Upper lobe of right lung (tissue), 1 donor: ENCODE measurements at regions not wholly inside any gene's neighbourhood (a gene's known extent, or its start where the extent isn't known, plus 50 kb on each side); places are given as distances from the start of the nearest gene placed in this dataset.

Source experiments
- ATAC-seq: fragments of 200-7000 bp; cut with Tn5 transposase; one replicate; pipeline ENCODE4 v1.9.1; 2020; ENCODE audit warnings: mild to moderate bottlenecking, moderate library complexity
- DNase-seq: peaks from one replicate; pipeline ENCODE4 v3.0.0-alpha.2; 2020
- H3K27ac ChIP-seq: fragments of 200-600 bp; one replicate; pipeline ENCODE4 v1.8.0; 2022
- H3K27me3 ChIP-seq: fragments of 200-600 bp; one replicate; pipeline ENCODE4 v1.8.0; 2022; ENCODE audit warnings: mild to moderate bottlenecking
- H3K36me3 ChIP-seq: fragments of 200-600 bp; one replicate; pipeline ENCODE4 v1.8.0; 2022
- H3K4me1 ChIP-seq: fragments of 200-600 bp; one replicate; pipeline ENCODE4 v1.8.0; 2022
- H3K4me3 ChIP-seq: fragments of 200-600 bp; one replicate; pipeline ENCODE4 v1.8.0; 2022; ENCODE audit warnings: mild to moderate bottlenecking
- H3K9me3 ChIP-seq: fragments of 200-600 bp; one replicate; pipeline ENCODE4 v1.8.0; 2022
- CTCF ChIP-seq: fragments of 200-600 bp; IDR thresholded peaks from one replicate; pipeline ENCODE4 v1.8.0; 2022; ENCODE audit warnings: antibody characterized with exemption
- intact Hi-C: fragments of 100-400 bp; cut with DNase I; formaldehyde crosslinking; loops from one replicate; pipeline ENCODE4 v1.11.0; 2022
- donor health status: DM: no; HTN: yes; CAD: no; lungs with severe emphysema.

GRCh38 chr11:28627690-28628255 is 519.6 kb downstream of the METTL15 start:
- no peaks in the 10 kb centered on the region for H3K27me3 ChIP-seq
- intact Hi-C loops: no loop called here
- ATAC-seq: no peak
- H3K4me3 ChIP-seq: no peak overlapping the region
- H3K27ac ChIP-seq: no peak overlapping the region
- no peak for DNase-seq
- no peaks in the 10 kb centered on the region for H3K4me1 ChIP-seq
- H3K36me3 ChIP-seq: no peaks in the 10 kb centered on the region
- no peak for TF ChIP-seq CTCF
- no peaks in the 10 kb centered on the region for H3K9me3 ChIP-seq

DNA sequence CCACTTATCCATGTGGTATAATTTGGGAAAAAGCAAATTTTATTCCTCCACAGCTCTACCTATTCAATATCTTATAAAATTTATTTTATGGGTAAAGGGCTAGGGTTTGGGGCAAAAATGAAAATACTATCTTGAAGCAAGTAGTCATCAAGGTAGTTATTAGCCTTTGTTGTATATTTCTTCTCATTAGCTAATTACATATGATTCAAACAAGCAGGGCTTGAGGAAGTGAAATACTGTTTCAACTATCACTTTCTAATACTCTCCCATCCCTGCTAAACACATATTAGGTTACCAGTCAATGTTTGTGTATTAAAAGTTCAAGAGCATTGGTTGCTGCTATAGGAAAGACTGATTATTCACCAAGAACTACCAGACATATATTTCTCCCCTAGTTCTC is 517.3 kb downstream of the METTL15 start:
- no peak overlapping the region for H3K4me3 ChIP-seq
- intact Hi-C loops: no loop called here
- no peaks in the 10 kb centered on the region for H3K36me3 ChIP-seq
- no peaks in the 10 kb centered on the region for H3K9me3 ChIP-seq
- TF ChIP-seq CTCF: no peak
- DNase-seq (no peak), ATAC-seq (no peak)
- no peaks in the 10 kb centered on the region for H3K4me1 ChIP-seq
- no peaks in the 10 kb centered on the region for H3K27me3 ChIP-seq
- H3K27ac ChIP-seq: no peak overlapping the region

- no peaks in the 10 kb centered on the region for H3K36me3 ChIP-seq
- no peak overlapping the region for H3K27ac ChIP-seq
- no peak for ATAC-seq
- DNase-seq: no peak
- no peaks in the 10 kb centered on the region for H3K27me3 ChIP-seq
- no peaks in the 10 kb centered on the region for H3K4me1 ChIP-seq
- intact Hi-C loops: no loop called here
- no peak for TF ChIP-seq CTCF
- no peaks in the 10 kb centered on the region for H3K9me3 ChIP-seq
- H3K4me3 ChIP-seq: no peak overlapping the region
Observed at GRCh38 chr11:28621753-28622152, 513.6 kb downstream of the METTL15 start.

DNA sequence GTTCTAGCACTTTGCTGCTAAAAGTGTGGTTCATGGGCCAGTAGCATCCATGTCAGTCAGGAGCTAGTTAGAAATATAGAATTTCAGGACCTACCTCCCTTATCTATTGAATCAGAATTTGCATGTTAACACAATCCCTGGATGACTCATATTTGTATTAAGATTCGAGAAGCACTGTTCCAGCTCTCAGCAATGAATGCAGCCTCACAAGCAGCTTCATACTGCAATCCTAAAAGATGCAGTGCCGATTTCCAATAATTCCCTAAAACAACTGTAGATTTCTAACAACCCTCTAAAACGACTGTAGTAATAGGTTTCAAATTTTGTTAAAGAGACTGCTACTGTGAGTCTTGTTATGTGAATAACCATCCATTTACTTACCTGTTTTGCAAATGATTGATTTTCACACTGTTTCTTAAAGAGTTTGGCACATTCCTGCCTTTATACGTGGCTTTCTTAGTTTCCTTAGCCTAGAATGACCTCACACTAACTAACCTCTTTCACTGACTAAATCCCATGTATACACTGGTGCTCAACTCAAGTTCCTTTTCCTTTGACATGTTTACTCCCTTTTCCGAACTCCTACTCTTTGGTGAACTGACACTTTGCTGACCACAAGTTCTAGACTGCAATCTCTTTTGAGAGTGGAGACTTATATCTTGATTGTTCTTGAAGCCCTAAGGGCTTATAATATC is 511.8 kb downstream of the METTL15 start:
- Histone ChIP-seq H3K27ac (no peak overlapping the region), H3K9me3 (no peaks in the 10 kb centered on the region), H3K36me3 (no peaks in the 10 kb centered on the region), H3K27me3 (no peaks in the 10 kb centered on the region), H3K4me1 (no peaks in the 10 kb centered on the region), H3K4me3 (no peak overlapping the region)
- no peak for TF ChIP-seq CTCF
- DNase-seq: no peak
- ATAC-seq: no peak
- intact Hi-C loops: no loop called here

GRCh38 chr11:28618416-28618815 is 510.2 kb downstream of the METTL15 start:
- Histone ChIP-seq H3K36me3 (no peaks in the 10 kb centered on the region), H3K4me1 (no peaks in the 10 kb centered on the region), H3K27ac (no peak overlapping the region), H3K4me3 (no peak overlapping the region), H3K9me3 (no peaks in the 10 kb centered on the region), H3K27me3 (no peaks in the 10 kb centered on the region)
- intact Hi-C loops: no loop called here
- TF ChIP-seq CTCF: no peak
- ATAC-seq (no peak), DNase-seq (no peak)
